Activated CD8-positive, alpha-beta memory T cell treated with anti-CD3 and anti-CD28 coated beads, Interleukin-2, amount 10 ng/mL, durations not matched to agents 7 days and 5 days (primary cell): ENCODE measurements at regions not wholly inside any gene's neighbourhood (a gene's known extent, or its start where the extent isn't known, plus 50 kb on each side); places are given as distances from the start of the nearest gene placed in this dataset.

Source experiments
- ATAC-seq: fragments of 150-1000 bp; cut with Tn5 transposase; one replicate; pipeline ENCODE4 v1.10.0; 2021; ENCODE audit warnings: moderate library complexity
- CTCF ChIA-PET: fragments of 350-600 bp; sonication (Branson Sonifier 250); formaldehyde crosslinking; loops from one replicate; lab custom pipeline; 2021; ENCODE audit warnings: antibody characterized with exemption; lab: Charles Lee
- DNase-seq: peaks from one replicate; pipeline ENCODE4 v3.0.0-alpha.2; 2020
- H3K27ac Mint-ChIP-seq: one replicate; pipeline ENCODE4 v1.8.0; 2021; ENCODE audit warnings: mild to moderate bottlenecking, mixed read lengths
- H3K27me3 Mint-ChIP-seq: one replicate; pipeline ENCODE4 v1.8.0; 2021; ENCODE audit warnings: mixed read lengths
- H3K36me3 Mint-ChIP-seq: one replicate; pipeline ENCODE4 v1.8.0; 2021; ENCODE audit warnings: mild to moderate bottlenecking, mixed read lengths
- H3K4me1 Mint-ChIP-seq: one replicate; pipeline ENCODE4 v1.8.0; 2021; ENCODE audit warnings: mixed read lengths
- H3K4me3 Mint-ChIP-seq: one replicate; pipeline ENCODE4 v1.8.0; 2021; ENCODE audit warnings: mild to moderate bottlenecking, moderate library complexity, mixed read lengths
- H3K9me3 Mint-ChIP-seq: one replicate; pipeline ENCODE4 v1.8.0; 2022; ENCODE audit warnings: low read depth, mixed read lengths

- Mint-ChIP-seq H3K4me1 (no peaks in the 10 kb centered on the region), H3K27ac (no peak overlapping the region), H3K36me3 (no peaks in the 10 kb centered on the region), H3K4me3 (no peak overlapping the region), H3K9me3 (no peaks in the 10 kb centered on the region), H3K27me3 (no peaks in the 10 kb centered on the region)
- ATAC-seq (no peak), DNase-seq (no peak)
- CTCF ChIA-PET: no interaction called here
Observed at GRCh38 chrX:39665830-39666518, 431.8 kb downstream of the BCOR start.

DNA sequence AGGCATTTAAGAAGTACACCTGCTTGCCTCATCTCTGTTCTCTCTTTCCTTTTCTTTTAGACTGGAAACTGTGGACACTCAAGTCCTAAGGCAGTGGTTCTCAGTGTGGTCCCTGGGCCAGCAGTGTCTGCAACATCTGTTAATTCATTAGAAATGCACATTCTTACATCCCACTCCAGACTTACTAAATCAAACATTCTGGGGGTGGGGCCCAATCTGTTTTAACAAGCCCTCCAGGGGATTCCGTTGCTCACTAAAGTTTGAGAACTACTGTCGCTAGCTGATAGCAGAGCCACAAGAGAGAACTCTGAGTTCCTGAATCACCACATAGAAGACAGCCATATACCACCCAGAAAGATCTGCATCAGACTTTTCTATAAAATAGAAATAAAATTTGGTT lies 430.6 kb downstream of the BCOR start:
- Mint-ChIP-seq H3K4me3 (no peak overlapping the region), H3K27ac (no peak overlapping the region), H3K36me3 (no peaks in the 10 kb centered on the region), H3K27me3 (no peaks in the 10 kb centered on the region), H3K4me1 (no peaks in the 10 kb centered on the region), H3K9me3 (no peaks in the 10 kb centered on the region)
- ATAC-seq (no peak), DNase-seq (no peak)
- CTCF ChIA-PET: no interaction called here

DNA sequence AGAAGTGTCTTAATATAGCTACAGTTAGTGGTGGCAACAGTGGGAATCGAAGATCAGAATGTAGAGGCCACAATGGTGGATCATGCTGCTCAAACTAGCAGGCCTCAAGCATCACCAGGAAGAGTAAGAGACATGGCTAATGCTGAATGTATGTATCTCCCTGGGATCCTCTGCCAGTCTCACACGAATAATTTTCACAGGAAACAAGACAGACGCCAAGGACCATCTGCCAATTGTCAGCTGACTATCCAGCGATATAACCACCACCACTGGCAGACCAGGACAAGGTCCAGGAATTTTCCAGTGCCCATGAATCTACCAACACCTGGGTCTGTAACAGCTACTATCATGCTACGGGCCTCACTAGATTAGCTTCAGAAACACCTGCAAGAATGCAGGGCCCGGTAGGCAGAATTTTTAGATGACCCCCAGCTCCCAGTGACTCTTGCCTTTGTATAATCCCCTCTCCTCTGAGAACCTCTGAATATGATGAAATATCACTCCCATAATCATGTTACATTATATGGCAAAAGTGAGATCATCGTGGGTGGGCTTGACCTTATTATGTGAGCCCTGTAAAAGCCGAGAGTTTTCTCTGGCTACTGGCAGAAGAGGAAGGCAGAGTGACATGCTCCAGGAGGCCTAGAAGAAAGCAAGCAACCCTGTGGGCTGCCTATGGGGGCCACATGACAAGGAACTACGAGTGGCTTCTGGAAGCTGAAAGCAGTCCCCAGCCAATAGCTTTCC lies 429.8 kb downstream of the BCOR start:
- ATAC-seq: no peak
- Mint-ChIP-seq H3K4me3 (no peak overlapping the region), H3K27me3 (no peaks in the 10 kb centered on the region), H3K36me3 (no peaks in the 10 kb centered on the region), H3K4me1 (no peaks in the 10 kb centered on the region), H3K9me3 (no peaks in the 10 kb centered on the region), H3K27ac (no peak overlapping the region)
- DNase-seq: no peak
- CTCF ChIA-PET: no interaction called here

GRCh38 chrX:39669668-39670067 lies 428.1 kb downstream of the BCOR start:
- CTCF ChIA-PET: no interaction called here
- Mint-ChIP-seq H3K36me3 (no peaks in the 10 kb centered on the region), H3K4me1 (no peaks in the 10 kb centered on the region), H3K9me3 (no peaks in the 10 kb centered on the region), H3K4me3 (no peak overlapping the region), H3K27me3 (no peaks in the 10 kb centered on the region), H3K27ac (no peak overlapping the region)
- DNase-seq (no peak), ATAC-seq (no peak)

GRCh38 chrX:39670281-39670680 lies 427.5 kb downstream of the BCOR start:
- ATAC-seq: no peak
- CTCF ChIA-PET: no interaction called here

DNA sequence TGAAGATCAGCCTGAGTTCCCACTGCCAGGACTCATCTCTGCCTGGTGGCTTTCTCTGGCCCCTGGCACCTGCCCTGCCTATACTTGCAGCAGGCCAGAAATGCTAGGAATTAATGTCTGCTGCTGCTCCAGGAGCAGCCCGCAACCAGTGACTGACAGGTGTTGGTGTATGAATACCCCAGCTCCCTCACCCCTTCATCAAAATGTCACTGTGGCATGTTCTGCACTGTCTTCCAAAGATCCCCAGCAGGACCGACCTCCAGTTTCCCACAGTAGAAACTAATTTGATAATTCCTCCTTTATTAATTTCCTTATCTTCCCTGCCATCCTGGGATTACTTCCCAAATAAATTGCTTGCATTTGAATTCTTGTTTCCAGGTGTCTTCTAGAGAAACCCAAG lies 425.4 kb downstream of the BCOR start:
- CTCF ChIA-PET: no interaction called here
- H3K27ac Mint-ChIP-seq: no peak overlapping the region
- no peaks in the 10 kb centered on the region for H3K27me3 Mint-ChIP-seq
- ATAC-seq (no peak), DNase-seq (no peak)
- H3K9me3 Mint-ChIP-seq: no peaks in the 10 kb centered on the region
- H3K4me3 Mint-ChIP-seq: no peak overlapping the region
- H3K36me3 Mint-ChIP-seq: no peaks in the 10 kb centered on the region
- no peaks in the 10 kb centered on the region for H3K4me1 Mint-ChIP-seq

More at GRCh38 chrX:39670281-39670680, 427.5 kb downstream of the BCOR start:
- no peaks in the 10 kb centered on the region for H3K27me3 Mint-ChIP-seq
- no peak overlapping the region for H3K27ac Mint-ChIP-seq
- H3K4me1 Mint-ChIP-seq: no peaks in the 10 kb centered on the region
- H3K9me3 Mint-ChIP-seq: no peaks in the 10 kb centered on the region
- no peak for DNase-seq
- H3K36me3 Mint-ChIP-seq: no peaks in the 10 kb centered on the region
- H3K4me3 Mint-ChIP-seq: no peak overlapping the region

DNA sequence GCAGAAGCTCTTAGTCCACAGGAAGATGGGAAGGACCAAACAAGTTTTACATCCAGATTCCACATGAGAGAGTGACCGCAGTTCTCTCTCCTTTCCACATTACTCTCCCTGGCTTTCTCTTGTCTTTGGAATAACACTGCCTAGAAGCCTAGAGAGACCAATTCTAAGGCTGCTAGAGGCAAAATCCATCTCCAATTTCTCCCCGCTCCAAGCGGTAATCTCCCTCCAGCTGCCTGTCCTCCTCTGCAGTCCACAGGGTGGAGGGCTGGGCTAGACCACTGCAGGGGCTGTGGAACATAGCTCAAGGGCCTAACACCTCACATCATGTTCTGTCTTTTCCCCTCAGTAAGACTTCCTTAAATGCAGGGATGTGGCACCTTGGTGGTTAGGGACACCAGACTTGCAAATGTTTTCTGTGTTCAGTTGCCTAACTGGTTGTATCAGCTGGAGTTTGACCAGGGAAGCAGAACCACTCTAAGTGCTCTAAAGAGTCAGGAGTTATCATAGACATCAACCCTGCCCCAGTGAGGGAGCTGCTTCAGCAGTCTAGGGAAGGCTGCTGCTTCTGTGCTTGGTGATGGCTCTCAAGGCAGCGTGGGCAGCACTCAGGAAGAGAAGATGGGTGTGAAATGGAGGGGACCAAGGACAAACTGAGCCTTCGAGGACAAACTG lies 423.1 kb downstream of the BCOR start:
- Mint-ChIP-seq H3K4me1 (no peaks in the 10 kb centered on the region), H3K27me3 (no peaks in the 10 kb centered on the region), H3K4me3 (no peak overlapping the region), H3K9me3 (no peaks in the 10 kb centered on the region), H3K27ac (no peak overlapping the region), H3K36me3 (no peaks in the 10 kb centered on the region)
- no peak for DNase-seq
- ATAC-seq: no peak
- CTCF ChIA-PET: no interaction called here

DNA sequence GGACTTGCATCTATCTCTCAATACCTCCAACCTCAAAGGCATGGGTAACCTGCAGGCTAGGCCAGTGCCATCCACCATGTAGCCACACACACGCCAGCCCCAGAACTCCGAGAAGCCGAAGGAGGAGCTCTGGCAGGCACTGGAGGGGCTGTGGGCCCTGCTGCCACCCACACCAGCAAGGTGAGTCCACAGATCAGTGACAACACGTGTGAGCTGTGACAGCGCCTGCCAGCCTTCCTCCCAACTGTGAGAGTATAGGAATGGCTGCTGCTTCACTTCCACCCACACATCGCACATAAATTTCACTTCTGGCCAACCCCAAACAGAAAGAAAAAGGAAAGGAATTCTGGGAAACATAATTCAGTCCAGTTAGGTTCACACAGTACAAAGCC lies 422.6 kb downstream of the BCOR start:
- CTCF ChIA-PET: no interaction called here
- no peaks in the 10 kb centered on the region for H3K27me3 Mint-ChIP-seq
- H3K36me3 Mint-ChIP-seq: no peaks in the 10 kb centered on the region
- H3K4me1 Mint-ChIP-seq: no peaks in the 10 kb centered on the region
- ATAC-seq (no peak), DNase-seq (no peak)
- H3K27ac Mint-ChIP-seq: no peak overlapping the region
- no peaks in the 10 kb centered on the region for H3K9me3 Mint-ChIP-seq
- H3K4me3 Mint-ChIP-seq: no peak overlapping the region

GRCh38 chrX:39675619-39676018 lies 422.1 kb downstream of the BCOR start:
- Mint-ChIP-seq H3K4me3 (no peak overlapping the region), H3K36me3 (no peaks in the 10 kb centered on the region), H3K9me3 (no peaks in the 10 kb centered on the region), H3K27me3 (no peaks in the 10 kb centered on the region), H3K27ac (no peak overlapping the region), H3K4me1 (no peaks in the 10 kb centered on the region)
- CTCF ChIA-PET: no interaction called here
- DNase-seq: no peak
- ATAC-seq: no peak

GRCh38 chrX:39676434-39676833 lies 421.3 kb downstream of the BCOR start:
- no peaks in the 10 kb centered on the region for H3K36me3 Mint-ChIP-seq
- CTCF ChIA-PET: no interaction called here
- no peaks in the 10 kb centered on the region for H3K27me3 Mint-ChIP-seq
- DNase-seq (no peak), ATAC-seq (no peak)
- H3K9me3 Mint-ChIP-seq: no peaks in the 10 kb centered on the region
- no peak overlapping the region for H3K27ac Mint-ChIP-seq
- no peaks in the 10 kb centered on the region for H3K4me1 Mint-ChIP-seq
- no peak overlapping the region for H3K4me3 Mint-ChIP-seq

- Mint-ChIP-seq H3K4me3 (no peak overlapping the region), H3K27me3 (no peaks in the 10 kb centered on the region), H3K36me3 (no peaks in the 10 kb centered on the region), H3K27ac (no peak overlapping the region), H3K9me3 (no peaks in the 10 kb centered on the region), H3K4me1 (no peaks in the 10 kb centered on the region)
- ATAC-seq: no peak
- CTCF ChIA-PET: no interaction called here
- DNase-seq: no peak
Observed at GRCh38 chrX:39677585-39677977, 420.2 kb downstream of the BCOR start.

GRCh38 chrX:39677978-39678791 lies 419.6 kb downstream of the BCOR start:
- Mint-ChIP-seq H3K36me3 (no peaks in the 10 kb centered on the region), H3K4me3 (no peak overlapping the region), H3K9me3 (no peaks in the 10 kb centered on the region), H3K4me1 (no peaks in the 10 kb centered on the region), H3K27ac (no peak overlapping the region), H3K27me3 (no peaks in the 10 kb centered on the region)
- DNase-seq: no peak
- CTCF ChIA-PET: no interaction called here
- no peak for ATAC-seq

DNA sequence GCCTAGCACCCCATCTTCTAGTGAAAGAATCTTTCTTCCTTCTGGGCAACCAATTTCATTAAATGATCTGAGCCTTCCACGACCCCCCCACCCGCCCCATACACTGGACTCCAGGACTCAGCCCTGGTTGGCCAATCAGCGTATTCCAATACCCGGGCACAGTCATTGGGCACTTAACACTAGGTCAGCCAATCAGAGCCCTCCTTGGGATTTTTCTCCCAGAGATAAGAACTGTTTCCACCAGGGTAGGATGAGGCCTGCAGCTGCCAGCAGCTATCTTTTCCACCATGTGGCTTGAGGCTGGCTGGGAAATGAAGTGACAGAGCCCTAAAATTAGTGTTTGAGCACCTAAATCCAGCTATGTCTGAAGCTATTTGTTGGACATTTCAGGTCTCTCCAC lies 418.8 kb downstream of the BCOR start:
- no peaks in the 10 kb centered on the region for H3K36me3 Mint-ChIP-seq

More for the DNA sequence above, 418.8 kb downstream of the BCOR start:
- CTCF ChIA-PET: no interaction called here
- DNase-seq (no peak), ATAC-seq (no peak)
- no peak overlapping the region for H3K27ac Mint-ChIP-seq
- H3K27me3 Mint-ChIP-seq: no peaks in the 10 kb centered on the region
- no peak overlapping the region for H3K4me3 Mint-ChIP-seq
- no peaks in the 10 kb centered on the region for H3K9me3 Mint-ChIP-seq
- H3K4me1 Mint-ChIP-seq: no peaks in the 10 kb centered on the region
